ENCODE measurements at regions not wholly inside any gene's neighbourhood (a gene's known extent, or its start where the extent isn't known, plus 50 kb on each side); places are given as distances from the start of the nearest gene placed in this dataset.

DNA sequence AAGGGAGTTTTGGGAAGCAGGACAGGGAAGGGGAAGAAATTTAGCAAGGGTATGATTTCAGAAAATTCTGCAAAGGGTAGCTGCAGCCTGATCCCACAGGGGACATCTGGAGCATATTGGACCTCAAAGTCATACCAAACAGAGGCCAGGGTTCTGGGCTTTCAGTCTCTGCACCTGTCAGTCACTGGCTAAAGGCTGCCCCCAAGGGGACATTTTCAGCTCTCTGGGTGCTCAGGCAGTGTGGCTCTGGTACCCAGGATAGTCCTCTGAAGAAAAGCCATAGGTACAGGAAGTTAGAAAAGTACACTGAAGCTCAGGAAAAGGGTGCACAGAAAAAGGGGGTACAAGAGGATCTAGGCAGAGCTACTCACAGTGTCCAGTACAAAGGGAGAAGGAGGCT lies 149.2 kb downstream of the INSIG2 start:
- TF ChIP-seq, protein P1, sequence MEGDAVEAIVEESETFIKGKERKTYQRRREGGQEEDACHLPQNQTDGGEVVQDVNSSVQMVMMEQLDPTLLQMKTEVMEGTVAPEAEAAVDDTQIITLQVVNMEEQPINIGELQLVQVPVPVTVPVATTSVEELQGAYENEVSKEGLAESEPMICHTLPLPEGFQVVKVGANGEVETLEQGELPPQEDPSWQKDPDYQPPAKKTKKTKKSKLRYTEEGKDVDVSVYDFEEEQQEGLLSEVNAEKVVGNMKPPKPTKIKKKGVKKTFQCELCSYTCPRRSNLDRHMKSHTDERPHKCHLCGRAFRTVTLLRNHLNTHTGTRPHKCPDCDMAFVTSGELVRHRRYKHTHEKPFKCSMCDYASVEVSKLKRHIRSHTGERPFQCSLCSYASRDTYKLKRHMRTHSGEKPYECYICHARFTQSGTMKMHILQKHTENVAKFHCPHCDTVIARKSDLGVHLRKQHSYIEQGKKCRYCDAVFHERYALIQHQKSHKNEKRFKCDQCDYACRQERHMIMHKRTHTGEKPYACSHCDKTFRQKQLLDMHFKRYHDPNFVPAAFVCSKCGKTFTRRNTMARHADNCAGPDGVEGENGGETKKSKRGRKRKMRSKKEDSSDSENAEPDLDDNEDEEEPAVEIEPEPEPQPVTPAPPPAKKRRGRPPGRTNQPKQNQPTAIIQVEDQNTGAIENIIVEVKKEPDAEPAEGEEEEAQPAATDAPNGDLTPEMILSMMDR (conservative IDR thresholded peaks at IDR 0.05) = no peak
- no peak for TF ChIP-seq ZFX (IDR thresholded peaks at IDR 0.05)
- H3K27ac ChIP-seq = no peak overlapping the region

DNA sequence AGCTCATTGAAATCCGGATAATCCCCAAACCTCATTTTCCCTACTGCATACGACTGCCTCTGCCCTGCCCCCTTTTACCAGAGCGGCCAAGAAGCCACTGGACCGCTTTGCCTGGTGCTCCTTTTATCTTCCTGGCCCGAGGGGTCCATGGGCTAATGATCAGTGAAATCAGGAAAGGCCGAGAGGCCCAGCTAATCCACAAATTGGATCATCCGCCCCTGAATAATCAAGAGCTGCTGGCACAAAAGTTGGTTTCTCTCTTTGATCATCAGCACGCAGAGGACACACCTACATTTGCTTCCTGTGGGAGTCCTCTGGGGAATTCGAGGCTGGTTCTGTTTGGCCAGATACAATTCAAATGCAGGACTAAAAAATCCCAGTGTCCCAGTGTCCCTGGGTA lies 144.5 kb downstream of the INSIG2 start:
- no peak for TF ChIP-seq ZFX (IDR thresholded peaks at IDR 0.05)
- TF ChIP-seq, protein P1 (conservative IDR thresholded peaks at IDR 0.05) = no peak
- H3K27ac ChIP-seq = no peak overlapping the region

DNA sequence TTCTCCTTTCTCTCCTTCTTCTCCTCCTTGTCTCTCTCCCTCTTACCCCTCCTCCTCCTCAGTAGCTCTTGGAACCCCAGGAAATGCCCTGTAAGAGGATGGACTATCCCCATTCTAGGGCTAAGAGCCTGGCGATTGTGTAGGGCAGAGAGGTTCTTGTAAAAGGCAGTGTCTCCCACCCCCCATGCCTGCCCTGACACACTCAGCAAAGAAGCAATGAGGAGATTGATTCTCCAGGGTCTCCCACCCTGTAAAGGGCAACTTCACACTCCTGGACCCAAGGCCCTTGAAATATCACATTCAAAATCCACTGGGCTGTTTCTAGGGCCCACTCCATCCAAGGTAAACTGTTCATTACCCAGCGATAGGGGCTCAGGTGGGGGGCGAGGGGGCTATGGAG lies 144.1 kb downstream of the INSIG2 start:
- H3K27ac ChIP-seq = no peak overlapping the region
- TF ChIP-seq, protein P1 (conservative IDR thresholded peaks at IDR 0.05) = no peak
- TF ChIP-seq ZFX (IDR thresholded peaks at IDR 0.05) = no peak

DNA sequence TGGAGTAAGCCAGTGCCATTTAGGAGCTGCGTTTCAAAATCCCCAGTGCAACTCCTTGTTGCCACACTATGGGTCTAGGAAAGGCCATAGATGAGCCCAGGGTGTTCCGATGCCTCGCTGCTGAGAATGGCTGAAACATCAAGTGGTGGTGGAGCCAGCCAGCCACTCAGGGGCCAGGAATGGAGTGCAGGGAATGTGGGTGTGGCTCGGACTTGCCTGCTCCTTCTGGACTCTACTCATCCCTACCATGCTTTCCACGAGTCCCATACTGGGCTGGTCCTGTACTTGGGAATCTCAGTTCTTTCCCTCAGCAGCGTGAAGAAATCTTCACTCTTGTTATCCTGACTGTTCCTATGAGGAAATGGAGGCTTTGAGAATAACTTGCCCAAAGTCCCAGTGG lies 143.5 kb downstream of the INSIG2 start:
- H3K27ac ChIP-seq = no peak overlapping the region
- no peak for TF ChIP-seq ZFX (IDR thresholded peaks at IDR 0.05)
- TF ChIP-seq, protein P1 (conservative IDR thresholded peaks at IDR 0.05) = no peak

DNA sequence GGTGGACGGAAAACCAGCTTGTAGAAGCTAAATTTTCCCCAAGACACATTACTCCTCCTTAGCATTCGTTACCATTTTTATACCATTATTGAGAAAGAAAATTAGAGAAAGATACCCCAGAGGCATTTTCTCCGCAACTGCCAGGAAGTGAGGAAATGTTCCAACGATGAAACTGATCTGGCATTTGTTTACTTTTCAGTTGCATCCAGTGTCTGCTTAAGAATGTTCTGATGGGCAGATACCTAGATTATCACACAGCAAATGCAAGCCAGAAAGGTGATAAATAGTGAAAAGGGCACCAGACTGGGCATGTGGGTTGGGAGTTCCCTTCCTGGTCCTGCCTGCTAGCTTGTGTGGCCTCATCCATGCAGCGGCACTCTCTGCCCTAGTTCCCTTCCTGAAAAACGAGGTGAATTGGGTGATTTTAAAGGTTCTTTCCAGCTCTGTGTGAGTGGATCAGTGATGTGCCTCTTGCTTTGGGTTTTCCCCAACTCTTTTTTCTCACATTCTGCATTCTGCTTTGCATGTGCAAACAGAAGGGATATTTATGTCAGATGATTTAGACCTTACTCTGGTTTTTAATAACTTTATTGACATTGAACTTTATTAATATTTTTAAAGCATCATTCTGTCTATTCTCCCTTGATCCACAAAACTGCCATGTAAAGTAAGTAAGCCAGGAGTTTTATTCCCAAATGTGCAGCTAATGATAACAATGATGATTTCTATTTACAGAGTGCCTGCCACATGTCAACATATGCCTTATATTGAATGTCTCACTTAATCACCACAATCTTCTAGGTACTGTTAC lies 139.6 kb downstream of the INSIG2 start:
- no peak for TF ChIP-seq ZFX (IDR thresholded peaks at IDR 0.05)
- TF ChIP-seq, protein P1 (conservative IDR thresholded peaks at IDR 0.05) = no peak
- H3K27ac ChIP-seq = no peak overlapping the region

- H3K27ac ChIP-seq = no peak overlapping the region
- TF ChIP-seq, protein P1 (conservative IDR thresholded peaks at IDR 0.05) = no peak
- no peak for TF ChIP-seq ZFX (IDR thresholded peaks at IDR 0.05)
These were observed 137.4 kb downstream of the INSIG2 start for GRCh38 chr2:118225666-118226065.

DNA sequence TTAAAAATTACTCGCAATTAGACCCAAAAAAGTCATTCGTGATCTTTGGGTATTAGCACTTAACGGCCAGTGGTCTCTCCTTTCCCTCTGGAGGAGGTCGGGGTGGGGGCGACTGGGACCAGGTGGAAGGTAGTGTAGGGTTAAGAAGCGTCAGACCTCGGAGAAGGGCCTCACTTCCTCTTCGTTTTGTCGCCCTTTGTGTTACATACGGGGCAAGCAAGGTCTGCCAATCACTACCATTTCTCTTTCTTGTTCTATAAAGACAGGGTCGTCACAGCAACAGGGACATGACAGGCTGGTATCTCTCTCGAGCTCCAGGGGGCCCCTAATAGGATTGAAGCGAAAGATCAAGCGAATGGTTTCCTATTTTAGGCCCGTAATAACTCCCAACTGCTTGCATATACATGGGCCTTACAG lies 136.6 kb downstream of the INSIG2 start:
- H3K27ac ChIP-seq = no peak overlapping the region
- no peak for TF ChIP-seq ZFX (IDR thresholded peaks at IDR 0.05)
- TF ChIP-seq, protein P1 (conservative IDR thresholded peaks at IDR 0.05) = no peak
